ENCODE measurements at regions not wholly inside any gene's neighbourhood (a gene's known extent, or its start where the extent isn't known, plus 50 kb on each side); places are given as distances from the start of the nearest gene placed in this dataset.
"Not testable (repeated sequence)": the region's sequence is repeated elsewhere in the genome, so short reads cannot be mapped to it uniquely, and the experiment has no call there.

DNA sequence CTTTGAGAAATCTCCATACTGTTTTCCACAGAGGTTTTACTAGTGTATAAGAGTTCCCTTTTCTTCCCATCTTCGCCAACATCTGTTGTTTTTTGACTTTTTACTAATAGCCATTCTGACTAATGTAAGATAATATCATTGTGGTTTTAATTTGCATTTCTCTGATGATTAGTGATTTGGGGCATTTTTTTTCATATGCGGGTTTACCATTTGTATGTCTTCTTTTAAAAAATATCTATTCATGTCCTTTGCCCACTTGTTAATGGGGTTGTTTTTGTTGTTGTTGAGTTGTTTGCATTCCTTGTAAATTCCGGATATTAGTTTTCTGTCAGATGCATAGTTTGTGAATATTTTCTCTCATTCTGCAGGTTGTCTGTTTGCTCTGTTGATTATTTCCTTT is 167.1 kb downstream of the PRL start:
- no peak for DNase-seq

DNA sequence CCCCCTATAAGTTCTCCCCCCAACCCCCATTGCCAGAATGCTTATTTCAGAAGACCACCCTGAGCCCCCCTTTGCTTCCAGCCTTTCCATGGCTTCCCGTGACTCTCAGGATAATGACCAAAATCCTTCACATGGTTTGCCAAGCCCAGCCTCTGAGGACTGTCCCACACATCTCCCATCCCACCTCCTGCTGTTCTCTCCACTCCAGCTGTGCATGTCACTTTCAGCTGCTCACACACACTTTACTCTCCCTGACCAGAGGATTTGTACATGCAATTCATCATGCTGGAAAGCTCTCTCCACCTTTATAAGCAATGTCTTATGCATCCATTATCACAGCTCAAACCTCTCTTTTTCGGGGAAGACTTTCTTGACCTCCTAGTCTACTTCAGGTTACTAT is 164.2 kb downstream of the PRL start:
- DNase-seq, result no peak

DNA sequence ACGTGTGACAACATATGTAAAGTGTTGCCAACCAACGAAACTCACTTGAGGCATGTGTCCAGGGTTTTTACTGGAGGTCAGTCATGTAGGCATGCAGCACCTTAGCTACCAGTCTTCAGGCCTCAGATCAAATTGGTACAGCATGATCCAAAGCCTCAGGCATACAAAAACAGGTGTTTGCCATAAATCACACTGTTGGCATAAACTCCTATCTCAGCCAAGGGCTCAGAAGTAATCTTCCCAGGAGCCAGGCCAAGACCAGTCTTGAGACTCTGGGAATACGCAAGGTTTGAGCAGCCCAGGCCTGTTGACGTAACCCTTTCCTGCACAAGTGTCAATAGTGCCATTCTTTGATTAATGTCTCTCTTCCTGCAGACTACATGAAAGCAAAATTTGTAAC is 163.5 kb downstream of the PRL start:
- peak; percentile 62 for DNase-seq

DNA sequence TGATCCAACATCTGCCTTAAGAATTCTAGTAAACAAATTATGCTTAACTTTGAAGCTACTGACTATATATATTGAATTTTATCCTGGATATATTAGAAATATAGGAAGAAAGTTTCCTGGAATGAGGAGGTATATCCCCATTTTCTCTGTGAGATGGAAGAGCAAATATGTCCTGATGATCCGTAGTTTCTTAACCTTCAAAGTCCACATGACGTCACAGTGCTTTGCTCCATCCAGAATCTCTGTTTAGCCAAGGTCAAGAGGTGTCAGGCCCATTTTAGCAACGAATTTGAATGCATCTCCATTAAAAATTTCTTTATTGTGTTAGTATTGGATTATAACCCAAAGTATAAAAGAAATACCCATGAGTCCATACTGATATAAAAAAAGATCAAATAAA is 162.5 kb downstream of the PRL start:
- no peak for DNase-seq

DNA sequence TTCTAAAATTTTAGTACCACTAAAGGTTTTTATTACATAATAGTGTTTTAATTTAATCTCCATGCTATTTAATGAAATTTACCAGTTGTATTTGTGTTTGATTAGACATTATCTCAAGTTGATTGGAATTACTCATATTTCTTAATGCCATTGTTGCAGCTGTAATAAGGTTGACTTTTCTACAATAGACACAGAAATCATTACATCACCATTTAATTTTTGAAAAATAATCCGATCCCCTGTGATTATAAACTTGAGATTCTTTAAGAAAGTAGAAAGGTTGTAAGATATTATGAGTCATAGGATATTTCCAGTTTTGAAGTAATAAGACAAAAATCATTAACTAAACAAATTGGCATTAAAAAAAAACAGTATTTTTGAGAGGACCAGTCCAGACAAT is 161.4 kb downstream of the PRL start:
- DNase-seq, result no peak

DNA sequence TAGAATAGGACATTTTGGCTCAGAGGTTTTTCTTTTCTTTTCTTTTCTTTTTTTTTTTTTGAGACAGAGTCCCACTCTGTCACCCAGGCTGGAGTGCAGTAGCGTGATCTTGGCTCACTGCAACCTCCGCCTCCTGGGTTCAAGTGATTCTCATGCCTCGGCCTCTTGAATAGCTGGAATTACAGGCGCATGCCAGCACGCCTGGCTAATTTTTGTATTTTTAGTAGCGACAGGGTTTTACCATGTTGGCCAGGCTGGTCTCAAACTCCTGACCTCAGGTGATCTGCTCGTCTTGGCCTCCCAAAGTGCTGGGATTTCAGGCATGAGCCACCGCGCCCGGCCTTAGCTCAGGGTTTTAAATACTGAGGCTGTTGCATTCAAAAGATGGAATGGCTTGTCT is 156.1 kb downstream of the PRL start:
- not testable (repeated sequence) for DNase-seq

DNA sequence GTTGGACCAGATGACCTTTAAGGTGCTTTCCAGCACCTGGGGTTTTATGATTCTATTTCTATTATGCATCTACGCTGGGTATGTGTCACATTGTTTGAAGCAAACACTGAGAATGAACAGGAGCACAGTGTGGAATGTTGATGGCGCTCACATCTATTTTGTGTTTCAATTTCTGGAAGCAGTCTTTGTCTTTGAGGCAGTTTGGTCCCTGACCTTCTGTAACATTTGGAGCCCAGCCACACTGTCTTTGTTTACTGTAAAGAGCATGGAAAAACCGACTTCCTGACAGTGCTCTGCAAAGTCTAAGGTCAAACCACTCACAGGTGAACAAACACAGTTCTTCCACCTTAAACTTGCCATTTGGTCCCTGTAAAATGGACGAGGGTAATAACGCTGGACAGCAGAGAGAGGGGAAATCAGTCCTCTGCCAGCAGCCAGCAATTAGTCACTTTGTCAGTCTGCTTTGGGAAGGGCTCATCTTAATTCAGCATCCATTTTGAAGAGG is 155.5 kb downstream of the PRL start:
- peak; percentile 80 for DNase-seq

DNA sequence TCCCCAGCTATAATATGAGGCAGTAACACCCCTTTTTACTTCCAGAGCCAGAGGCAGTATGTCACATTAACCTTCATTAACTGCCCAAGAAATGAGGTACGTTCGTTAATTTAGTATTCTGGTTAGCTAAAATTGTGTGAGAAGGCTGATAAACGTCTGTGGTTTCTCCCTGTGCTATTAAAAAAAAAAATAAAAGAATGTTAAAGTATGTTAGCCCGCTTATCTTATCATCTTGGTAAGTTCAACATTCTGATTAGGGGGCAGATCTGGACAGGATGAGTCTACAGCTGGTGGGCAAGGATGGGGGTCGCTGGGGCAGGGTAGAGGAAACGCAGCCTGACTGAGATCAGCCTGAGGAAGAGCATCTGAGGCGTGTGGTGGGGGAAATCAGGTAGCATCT is 154.0 kb downstream of the PRL start:
- no peak for DNase-seq

DNA sequence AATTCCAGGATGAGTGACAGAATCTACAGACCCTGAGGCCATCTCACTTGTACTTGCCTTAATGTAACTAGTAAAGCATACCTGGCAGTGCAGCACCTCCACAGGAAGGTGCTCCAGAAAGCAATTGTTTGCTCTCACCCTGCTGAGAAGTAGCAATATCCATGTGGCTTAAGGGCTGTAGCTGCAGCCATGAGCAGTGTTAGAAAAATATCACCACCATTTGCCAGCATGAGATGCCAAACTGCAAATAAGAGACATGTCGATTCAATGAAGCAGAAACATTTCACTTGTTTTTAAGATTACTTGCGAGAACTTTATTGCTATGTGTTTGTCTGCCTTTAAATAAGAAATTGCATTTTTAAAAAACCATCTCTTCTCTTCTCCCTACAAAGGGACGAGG is 151.5 kb downstream of the PRL start:
- DNase-seq, result no peak

DNA sequence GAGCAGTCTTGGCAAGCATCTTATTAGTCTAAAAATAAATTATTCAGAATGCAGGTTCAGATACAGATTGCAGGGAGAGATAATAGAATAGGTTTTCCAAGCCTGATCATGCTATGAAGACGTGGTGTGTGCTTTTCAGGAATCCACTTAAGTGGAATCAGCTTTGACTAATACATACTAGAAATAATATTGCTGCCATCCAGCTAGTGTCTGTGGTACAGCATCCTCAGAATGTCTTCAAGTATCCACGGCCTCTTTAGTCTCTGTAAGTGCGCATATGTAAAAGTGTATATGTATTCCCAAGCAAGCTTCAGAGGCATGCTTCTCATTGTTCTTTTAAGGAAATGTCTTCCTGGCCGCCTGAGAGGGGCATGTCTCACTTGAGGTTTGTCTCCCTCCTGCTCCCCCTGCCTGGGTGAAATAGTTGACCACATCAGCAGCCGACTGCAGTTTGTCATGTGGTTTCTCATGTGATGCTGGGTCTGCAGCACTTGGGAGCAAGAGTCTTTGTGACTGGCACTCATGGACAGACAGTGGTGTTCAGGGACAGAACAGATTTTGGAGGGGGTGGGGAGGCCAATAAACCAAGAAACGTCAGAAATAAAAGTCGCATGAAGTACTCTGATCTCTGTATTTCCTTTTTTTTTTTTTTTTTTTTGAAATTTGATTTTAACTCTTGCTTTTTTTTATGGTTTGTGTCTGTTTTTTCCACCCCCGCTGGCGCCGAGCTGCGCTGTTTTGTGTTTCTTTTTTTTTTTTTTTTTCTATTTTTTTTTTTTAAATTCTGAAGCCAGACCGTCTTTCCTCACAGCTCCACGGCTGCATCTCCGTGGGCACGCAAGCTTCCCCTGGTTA is 150.8 kb downstream of the PRL start:
- DNase-seq, result peak; percentile 13

DNA sequence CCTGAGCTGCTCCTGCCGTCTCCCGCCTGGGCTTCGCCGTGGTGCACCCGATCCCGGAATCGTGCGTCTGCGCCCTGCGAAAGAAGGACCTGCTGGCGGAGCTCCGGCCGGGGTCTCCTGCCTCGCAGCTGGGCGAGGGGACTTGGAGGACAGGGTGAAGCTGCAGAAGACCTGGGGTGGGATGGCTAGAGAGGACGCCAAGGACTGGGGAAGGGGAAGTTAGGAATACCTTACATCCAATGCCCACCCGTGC is 150.2 kb downstream of the PRL start:
- no peak for DNase-seq

DNA sequence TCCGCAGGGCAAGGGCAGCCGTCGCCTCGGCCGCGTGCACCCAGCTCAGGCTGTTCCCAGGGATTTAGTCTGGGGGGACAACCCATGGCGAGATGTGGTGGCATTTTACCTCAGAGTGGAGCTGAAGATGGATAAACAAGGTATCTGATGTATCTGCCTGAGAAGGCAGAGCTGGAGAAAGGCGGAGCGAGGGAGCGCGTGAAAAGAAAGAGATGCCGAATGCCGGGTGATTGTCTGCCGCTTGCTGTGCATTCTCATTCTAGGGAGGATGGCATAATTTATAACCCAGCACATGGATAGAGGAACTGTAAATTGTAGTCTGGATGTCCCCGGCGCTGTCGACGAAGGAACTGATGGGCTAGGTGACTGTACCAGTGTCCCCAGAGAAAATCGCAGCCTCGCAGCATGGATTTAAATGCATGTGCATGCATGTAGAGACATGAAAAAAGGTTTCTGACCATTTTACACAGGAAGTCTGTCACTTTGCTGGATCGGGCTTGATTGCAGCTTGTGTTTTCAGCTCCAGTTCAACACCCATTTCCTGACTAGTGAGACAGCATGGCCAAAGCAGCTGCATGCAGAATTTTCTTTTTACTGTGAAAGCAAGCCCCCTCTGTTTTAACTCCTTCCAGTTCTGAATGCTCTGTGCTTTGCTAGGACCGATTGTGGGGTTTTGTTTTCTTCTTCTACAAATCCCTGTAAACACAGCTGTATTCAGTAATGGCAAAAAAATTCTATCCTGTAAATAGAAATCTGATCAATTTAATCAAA is 149.7 kb downstream of the PRL start:
- DNase-seq, result no peak

DNA sequence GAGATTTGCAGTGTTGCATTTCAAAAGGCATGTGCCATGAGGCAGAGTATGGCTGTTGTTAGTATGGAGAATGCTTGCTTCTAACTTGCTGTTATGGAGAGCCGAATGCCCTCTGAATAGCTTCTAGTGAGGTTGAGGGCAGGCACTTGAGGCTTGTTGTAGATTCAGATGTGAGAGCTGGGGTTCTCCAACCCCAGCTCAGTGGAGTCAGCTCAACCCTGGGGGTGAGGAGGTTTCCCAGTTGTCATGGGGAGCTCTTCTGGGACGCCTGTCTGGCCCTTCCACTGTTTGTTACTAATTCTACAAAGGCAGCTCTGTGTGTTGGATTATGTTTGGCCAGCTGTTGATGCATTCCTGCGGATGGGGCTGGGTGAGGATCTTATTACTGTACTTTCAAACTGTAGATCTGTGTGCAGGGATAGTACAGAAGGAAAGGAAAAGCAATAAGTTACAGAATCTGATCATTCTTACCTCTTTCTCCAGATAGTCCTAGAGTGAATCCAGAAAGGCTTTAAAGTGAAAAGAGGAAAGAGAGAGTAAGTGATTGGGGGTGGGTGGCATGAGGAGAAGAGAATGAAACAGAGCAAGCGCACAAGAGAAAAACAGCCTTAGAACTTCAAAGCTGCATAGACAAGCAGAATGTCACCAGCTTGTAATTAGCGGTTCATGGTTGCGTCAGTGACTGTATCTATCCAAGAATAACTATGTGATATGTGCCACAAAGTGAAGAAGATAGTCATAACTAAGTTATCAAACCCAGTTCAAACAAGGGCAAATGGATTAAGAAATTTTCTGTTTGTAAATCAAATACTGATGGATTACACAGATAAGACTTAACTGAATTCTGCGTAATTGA is 148.7 kb downstream of the PRL start:
- DNase-seq, result peak; percentile 74

DNA sequence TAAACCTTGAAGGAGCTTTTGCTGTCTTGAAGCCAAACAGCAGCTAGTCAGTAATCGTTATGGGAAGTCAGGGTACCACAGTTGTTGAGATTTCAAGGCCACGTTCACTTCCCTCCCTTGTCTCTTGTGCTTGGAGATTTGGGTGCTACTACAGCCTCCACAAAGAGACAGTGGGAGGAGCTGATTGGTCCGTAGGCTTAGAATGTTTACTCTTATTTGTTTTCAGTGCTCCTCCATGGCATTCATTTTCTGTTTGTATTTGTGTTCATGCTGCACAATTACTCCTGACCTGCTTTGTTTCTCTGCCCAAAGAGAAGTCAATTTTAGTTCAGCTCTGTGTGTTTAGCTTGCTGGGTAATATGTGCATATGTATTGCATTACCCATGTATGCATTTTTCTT is 147.7 kb downstream of the PRL start:
- peak; percentile 66 for DNase-seq

DNA sequence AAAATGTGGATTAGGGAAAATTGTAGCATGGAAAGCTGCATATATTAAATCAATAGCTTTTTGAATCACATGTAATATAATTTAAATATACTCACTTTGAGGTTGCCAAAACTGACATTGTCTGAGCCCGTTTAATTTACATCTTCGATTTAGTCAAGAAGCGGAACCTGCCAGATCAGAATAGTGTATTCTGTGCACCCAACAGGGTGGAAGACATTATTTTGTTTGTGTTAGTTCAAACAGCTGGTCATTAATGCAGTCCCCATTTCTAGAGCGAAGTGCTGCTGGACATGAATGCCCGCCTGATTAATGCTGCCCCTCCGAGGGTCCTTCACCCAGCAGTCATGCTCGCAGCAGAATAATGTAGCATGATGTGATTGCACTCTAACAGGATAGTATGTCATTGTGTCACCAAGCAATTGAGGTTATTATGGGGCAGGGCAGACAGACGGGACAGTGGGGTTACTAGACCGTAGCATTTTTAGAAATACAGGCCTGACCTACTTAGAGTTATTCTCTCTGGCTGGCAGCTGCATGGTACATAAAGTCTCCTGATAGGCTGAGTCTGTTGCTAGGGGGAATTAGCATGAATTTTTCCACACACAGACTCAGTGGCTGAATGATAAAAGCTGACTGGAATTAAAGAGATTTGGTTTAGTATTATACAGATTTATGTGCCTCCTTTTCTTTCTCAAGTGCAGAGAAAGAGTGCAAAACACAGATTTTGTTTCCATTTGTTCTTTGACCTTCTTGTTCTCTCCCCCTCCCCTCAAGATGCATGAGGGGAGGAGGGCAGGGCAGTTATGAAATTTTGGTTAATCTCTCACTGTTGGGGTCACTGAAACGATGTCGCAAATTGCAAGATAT is 147.1 kb downstream of the PRL start:
- DNase-seq, result peak; percentile 69

DNA sequence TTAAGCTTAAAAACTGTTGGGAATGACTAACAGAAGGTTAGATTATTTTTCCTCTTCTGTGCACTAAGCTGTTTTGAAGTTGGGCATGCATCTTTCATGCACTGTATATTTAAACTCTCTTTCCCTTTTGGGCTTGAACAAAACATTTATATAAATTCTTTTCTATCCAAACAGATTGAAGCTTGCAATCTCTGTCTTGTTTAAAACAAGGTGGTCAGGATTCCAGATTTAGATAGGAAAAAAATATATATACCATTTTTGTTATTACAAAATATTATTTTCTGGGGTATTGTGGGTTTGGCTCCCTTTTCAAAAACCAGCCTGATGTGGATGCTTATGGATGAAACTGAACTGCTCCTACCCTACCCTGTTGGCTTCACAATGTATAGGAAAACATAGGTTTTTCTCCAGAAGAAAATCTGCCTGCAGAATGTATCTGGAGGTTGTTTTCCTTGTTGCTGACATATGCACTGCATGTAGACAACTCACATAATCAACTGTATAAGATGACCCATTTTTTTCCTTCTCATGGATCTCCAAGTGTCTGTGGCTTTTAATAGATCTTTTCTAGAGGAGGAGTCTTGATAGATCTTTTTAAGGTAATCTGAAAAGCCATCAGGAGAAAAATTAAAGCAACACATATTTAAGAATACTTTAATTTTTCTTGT is 146.3 kb downstream of the PRL start:
- no peak for DNase-seq

DNA sequence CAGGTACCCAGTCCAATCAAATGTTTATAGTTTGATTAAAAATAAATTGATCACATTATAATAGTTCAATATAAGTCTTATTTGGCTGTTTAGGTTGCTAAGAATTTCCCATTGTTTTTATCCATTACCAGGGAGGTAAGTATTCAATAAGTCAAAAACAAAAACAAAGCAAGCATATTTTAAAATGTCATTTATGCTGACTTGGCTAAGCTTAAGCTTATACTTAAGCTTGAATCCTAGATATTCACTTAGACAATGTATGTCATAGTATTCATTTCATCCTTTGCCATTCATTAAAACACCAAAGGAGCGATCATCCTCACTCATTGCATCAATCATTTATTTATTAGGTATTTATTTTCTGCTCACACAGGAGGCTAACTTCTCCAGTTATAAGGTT is 144.9 kb downstream of the PRL start:
- no peak for DNase-seq

DNA sequence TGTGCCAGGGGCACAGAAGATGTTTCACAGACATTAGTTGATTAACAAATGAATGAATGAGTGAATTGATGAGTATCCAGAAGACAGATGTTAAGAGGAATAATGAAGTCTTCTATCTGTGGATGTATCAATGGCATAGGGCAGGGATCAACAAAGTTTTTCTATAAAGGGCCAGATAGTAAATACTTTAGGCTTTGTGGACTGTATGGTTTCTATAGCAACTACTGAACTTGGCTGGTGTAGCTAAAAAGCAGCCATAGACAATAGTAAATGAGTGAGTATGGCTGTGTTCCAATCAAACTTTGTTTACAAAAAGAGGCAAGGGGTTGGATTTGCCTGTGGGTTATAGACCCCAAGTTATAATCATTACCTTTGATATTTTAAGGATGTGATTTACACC is 144.0 kb downstream of the PRL start:
- DNase-seq, result peak; percentile 71

DNA sequence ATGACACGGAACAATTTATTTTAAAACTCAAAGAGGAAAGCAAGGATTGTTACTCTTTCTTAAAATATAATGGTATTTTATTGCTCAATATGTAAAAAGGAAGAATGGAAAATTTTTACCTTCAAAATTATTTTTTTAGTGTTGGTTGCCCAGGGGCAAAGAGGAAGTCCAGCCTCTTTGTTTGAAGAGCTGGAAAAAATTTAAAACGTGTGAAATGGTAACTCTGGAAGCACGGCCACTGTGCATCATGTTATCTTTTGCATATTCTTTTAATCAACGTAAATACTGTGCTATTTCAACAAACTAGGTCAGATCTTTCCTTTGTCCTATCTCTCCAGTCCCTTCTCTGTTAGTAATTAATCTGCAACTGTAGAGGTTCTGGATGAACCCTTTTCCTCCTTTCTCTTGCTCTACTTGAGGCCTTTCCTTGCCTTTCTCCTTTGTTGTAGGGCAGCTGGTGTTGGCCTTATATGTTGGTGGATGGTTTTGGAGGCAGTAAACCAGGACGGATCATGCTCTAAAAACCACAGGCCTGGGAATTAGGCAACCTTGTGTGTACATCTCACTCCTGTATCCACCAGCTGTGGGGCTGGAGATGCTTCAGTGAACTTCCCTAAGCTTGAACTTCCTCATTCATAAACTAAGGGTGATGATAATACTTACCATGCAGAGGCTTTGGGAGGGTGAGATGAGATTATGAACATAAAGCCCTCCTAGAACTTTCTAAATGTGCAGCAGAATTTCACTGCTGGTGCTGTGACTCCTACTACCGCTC is 143.3 kb downstream of the PRL start:
- no peak for DNase-seq

DNA sequence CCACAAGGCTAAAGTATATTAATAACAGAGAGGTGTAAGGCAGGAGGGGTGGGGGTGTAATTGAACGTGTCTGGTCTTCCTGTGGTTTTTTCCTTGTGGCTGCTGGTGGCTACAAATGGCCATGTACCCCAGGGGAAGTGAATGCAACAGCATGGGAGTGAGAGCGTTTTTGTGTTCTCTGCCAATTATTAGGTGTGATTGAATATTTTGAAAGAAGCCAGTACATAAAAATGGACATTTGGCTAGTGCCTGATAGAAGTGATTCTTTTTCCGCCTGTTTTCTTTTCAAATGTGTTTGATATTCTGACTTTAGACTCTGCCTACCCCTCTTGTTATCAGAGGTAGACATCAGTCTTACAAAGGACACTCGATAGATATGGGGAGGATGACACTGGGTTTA is 141.3 kb downstream of the PRL start:
- DNase-seq, result no peak

DNA sequence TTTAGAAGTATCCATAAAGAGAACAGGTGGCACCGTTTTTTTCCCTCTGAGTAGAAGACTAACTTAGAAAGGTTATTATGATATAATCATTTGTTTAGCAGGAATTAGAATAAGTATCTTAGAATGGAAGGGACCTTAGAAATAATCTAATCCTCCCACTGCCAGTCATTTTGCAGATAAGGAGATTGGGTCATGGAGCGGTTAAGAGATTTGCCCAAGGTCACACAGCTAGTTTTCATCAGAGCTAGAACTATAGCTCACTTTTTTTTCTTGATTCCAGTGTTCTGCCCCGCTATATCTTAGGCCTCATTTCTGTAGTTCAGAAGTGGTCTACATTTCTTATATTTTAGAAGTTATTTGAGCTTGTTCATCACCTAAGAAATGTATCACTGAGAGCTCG is 139.6 kb downstream of the PRL start:
- DNase-seq, result no peak
